ENCODE measurements at regions not wholly inside any gene's neighbourhood (a gene's known extent, or its start where the extent isn't known, plus 50 kb on each side); places are given as distances from the start of the nearest gene placed in this dataset.
"Not testable (repeated sequence)": the region's sequence is repeated elsewhere in the genome, so short reads cannot be mapped to it uniquely, and the experiment has no call there.

DNA sequence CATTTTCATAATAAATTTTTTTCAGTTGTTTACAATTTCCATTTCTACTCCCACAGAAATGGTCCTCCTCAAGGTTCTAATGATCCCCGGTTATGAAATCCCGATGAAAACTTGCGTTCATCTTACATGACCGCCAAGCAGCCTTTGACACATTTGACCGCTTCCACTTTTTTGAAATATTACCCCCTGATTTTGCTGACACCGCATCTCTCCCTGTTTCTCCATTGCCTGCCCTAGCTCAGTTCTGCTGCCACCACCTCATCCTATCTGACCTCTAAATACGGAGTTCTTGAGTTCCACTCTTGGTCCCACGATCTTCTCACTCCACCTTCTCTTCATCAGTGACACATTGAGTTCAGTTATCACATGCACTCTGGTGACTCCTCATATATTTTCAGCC lies 74.1 kb downstream of the SLC35B3 start:
- DNase-seq: no peak

DNA sequence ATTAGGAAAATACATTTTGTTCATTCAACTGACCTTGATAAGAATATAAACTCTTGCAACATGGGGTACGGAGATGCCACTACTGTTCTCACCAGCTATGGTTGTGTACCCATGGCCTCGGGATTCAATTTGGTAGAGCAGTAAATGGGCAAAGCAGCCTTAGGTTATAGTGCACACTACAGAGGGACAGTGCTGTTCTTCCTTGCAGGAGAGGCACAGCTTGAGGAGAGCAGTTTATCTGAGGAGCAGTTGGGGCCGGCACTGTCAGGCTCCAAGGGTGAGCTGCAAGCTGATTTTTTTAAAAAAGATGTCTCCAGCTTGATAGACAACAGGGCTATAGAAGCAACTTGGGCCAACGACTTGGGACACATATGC lies 82.4 kb downstream of the SLC35B3 start:
- no peak for DNase-seq

DNA sequence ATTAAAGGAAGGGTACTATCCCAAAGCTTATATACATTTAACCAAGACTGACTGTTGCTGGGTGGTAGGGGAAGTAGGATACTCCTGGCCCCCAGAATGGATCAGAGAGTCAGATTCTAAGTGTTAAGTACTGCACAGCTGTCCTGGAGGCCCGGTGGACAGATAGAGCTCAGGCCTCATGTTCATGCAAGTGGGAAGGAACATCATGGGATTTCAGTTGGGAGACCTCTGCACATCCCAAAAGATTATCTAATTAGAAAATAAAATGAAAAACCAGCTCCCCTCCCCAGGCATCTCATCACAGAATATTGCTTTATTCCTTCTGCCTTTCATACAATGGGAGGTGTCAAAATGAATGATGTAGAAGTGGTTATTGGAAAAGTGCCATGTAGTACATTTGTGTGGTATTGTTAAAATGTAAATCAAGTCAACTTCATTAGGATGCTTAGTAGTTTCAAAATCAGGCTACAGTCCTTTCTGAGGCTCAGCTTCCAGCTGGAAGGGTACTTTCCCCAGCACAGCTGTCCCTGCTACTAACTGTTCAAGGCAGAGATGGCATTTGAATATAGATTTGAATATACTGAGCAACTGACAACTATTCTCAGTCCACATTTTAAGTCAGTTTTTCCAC lies 82.9 kb downstream of the SLC35B3 start:
- no peak for DNase-seq

DNA sequence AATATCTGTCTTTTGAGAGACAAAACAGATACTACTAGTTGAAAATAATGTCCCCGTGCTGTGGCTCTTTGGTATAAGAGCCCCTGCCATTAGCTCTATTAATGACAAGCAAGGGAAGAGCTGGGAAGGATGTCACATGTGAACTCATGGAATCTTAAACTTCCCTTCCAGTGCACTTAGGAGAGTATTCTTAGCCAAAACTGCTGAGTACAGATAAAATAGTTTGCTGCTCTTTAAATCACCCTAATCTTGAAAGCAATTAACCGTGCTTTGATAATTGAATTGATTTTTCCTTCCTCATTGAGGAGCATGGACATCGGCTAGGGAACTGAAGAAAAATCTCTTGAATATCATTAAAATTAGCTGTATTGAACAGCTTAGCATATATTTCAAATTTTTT lies 91.7 kb downstream of the SLC35B3 start:
- DNase-seq: no peak

DNA sequence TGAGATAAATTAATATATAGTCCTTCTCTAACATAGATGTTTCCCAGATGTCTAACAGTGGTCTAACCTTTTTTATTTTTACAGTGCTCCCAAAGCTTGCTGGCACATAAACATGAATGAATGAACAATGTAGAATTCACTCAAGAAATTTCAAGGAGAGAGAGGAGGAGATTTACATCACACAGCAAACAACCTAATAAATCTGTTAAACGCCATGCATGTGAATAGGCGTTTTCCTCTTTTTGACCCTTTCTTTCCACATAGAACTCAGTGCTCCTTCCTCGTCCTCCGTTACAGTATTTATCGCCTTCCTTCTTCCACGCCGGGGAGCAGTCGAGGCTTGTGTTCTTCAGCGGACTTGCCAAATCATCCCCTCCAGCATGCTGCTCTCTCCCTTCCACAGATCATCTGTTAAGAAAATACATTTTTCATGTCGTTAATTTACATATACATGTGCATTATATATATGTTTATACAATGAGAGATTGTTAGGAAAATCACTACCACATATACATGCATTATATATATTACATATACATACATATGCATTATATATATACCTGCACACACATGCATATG lies 93.0 kb downstream of the SLC35B3 start:
- DNase-seq: no peak

DNA sequence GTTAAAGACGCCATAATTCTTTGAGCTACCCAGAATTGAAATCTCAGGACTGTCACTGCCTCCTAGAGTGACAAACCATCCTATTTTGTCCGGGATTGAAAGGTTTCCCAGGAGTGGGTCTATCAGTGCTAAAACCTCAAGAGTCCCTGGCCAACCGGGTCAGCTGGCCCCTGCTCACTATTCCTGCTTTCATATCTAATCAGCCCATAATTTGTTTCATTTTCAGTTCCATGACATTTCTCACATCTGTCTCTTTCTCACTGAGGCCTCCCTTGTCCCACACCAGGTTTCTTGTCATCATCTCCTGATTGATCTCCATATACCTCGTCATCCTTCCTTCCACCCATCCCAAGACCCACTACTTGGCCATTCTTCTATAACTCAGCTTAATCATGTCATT lies 98.2 kb downstream of the SLC35B3 start:
- DNase-seq: no peak

DNA sequence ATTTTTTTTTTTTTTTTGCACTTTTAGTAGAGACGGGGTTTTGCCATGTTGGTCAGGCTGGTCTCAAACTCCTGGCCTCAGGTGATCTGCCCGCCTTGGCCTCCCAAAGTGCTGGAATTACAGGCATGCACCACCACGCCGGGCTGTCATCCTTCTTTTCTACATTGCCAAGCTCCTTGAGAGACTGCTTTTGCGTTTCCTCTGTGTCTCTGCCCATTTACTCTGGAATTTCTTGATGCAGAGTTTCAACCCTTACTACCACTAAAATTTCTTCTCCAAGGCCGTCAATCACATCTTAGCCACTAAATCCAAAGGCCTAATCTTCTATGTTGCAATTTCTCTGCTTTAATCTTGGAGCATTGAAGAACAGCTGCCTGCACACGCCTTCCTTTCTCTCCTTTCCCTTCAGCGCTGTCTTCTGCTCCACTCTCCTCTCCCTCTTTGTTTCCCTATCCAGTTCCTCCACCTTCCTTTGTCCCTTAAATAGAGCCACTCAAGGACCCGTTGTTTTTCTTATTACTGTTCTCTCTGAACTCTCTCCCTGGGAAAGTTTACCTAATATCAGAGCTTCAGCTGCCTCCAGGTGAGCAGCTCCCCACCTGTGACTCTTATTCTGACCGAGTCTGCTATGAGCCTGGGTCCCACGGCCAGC lies 98.8 kb downstream of the SLC35B3 start:
- DNase-seq: no peak

DNA sequence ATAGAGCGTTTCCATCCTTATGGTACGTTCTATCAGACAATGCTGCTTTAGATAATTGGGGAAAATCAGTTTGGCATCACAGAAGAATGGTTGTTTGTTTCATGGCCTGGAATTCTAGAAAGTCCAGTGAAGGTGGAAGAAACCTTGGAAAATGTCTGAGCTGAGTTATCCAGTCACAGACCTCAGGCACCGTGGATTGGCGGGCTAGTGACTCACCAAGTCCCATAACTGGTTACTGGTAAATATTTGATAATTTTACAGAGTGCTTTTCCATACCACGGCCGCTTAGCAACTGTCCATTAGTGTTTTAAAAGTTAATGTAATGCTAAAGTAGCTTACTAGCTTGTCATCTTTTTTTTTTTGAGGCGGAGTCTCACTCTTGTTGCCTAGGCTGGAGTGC lies 99.4 kb downstream of the SLC35B3 start:
- DNase-seq: no peak

DNA sequence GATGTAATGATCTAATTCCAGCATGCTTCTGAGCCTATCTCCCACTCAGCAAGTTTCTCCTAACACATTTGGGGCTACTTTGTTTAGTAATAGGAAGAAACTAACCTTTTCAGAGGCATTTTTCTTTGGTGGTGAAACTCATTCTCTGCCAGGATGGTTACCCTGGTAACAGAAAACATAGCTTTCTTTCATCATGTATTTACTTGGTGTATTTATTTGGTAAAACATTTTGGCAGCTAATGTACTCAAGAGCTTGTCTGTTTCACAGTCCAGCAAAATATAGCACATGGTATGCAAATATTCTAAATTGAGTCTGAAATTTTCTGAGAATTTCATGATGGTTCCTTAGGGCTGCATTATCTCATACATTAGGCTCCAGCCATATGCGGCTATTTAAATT lies 100.0 kb downstream of the SLC35B3 start:
- DNase-seq: no peak

DNA sequence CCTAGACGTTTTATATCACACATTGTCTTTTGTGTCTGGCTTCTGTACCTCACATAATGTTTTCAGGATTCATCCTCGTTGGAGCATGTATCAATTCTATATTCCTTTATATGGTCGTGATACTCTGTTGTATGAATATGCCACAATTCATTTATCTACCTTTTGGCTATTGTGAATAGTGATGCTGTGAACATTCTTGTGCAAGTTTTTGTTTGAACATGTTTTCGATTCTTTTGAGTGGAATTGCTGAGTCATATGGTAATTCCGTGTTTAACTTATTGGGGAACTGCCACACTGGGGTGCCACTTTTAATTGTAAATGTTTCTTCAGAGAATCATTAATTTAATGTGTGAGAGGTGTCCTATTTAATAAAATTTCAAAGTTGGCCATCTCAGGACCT lies 101.2 kb downstream of the SLC35B3 start:
- no peak for DNase-seq

DNA sequence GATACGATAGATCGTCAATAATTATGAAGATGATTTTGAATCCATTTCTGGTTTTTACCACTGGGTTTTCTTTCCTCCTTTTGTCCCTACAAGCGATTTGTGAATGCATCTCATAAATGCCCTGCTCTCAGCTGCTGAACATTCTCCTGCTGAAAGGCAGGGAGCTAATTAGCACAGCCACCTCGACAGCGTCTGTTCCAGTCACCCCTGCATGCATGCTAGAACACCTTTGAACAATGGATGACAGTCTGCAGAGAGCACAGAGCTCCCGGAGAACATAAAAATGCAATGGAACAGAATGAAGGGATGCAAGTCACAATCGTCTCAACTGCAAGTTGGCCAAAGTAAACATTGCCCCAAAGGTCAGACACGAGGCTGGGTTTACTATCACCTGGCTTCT lies 105.8 kb downstream of the SLC35B3 start:
- DNase-seq: no peak

DNA sequence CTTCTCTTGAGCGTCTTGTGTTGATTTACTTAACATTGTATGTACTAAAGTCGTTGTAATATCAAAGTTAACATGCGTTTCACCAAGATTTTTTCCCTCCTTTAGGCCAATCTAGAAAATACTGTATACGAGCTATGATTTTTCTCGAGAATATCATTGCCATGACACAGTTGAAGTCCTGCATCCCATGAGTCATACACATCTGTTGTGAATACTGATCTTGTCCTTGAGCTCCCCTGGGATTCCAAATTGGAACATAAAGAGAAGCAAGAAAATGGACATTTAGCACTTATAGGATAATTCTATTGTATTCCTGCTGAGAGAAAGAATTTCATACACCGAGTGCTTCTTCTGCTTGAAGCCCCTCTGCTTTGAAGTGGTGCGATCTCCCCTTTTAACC lies 109.6 kb downstream of the SLC35B3 start:
- no peak for DNase-seq

DNA sequence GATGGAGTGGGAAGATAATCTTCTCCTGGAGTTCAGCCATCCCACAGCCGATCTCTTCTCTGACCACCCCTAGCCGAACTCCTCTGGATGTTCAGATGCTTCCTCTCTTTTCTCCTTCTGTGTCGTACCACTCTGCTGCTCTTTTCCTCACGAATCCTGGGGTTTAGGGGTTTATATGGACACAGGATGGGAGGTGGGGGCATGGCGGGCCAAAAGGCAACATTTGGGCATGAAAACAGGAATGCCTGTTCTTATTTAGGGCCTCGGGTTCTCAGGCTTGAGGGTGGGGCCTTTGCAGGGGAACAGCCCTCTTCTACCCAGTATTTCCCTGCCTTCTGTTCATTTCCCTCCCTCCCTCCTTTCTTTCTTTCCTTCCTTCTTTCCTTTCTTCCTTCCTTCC lies 112.7 kb downstream of the SLC35B3 start:
- DNase-seq: no peak

DNA sequence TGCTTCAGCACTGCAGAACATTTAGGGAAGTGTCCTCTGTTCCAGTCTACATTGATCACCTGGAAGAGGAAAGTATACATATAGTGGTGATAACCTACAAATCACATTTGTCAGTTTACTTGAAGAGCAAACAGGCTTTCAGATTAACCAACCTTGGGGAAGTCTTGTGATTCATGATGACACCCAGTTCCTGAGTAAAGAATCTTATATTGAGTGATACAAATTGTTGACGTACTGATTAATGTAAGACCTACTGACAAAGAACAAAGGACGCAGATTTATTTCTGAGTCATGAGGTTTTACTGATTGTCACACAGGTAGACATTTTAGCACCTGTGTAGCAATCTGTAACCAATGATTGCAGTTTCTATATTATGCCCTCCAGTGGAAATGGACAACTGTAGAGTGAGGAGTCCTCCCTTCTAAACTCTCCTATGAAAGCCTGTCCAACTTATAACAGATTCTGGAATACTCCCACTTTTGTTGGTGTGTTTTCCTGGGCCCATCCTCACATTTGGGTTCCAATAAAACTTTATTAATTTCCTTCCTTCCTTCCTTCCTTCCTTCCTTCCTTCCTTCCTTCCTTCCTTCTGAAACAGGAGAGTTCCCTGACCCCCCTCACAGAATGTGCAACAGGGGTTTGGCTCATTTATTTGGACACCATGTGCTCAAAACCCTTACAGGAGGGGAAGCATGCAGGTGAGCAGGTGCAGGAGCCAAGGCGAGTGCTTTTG lies 113.5 kb downstream of the SLC35B3 start:
- DNase-seq: no peak

DNA sequence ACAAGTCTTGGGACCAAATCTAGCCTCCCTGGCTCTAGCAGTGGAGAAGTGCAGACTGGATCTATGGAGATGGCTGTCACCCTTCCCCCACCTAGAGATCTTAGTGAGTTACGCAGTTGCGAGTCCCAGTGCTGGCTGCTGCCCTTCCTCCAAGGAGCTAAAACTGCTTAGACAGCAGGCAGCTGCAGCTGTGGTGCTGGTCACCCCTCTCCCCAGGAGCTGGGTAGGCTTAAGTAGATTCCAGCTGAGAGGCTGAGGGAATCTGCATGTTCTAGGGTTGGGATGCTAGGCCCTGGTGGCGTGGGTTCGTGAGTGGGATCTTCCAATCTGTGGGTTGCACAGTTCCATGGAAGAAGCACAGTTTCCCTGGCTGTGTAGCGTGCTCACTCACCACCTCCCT lies 120.2 kb downstream of the SLC35B3 start:
- no peak for DNase-seq

DNA sequence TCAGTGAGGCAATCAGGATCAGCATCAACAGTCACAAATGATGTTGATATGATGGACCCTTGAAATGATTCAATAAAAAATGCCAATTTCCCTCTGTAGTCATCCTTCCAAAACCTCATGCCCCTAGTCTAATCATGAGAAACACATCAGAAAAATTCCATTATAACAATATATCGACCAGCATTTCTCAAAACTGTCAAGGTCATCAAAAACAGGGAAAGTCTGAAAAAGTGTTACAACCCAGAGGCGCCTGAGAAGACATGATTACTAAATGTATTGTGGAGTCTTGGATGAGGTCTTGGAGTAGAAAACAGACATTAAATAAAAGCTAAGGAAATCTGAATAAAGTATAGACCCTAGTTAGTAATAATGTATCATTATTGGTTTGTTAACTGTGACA lies 133.8 kb downstream of the SLC35B3 start:
- no peak for DNase-seq

DNA sequence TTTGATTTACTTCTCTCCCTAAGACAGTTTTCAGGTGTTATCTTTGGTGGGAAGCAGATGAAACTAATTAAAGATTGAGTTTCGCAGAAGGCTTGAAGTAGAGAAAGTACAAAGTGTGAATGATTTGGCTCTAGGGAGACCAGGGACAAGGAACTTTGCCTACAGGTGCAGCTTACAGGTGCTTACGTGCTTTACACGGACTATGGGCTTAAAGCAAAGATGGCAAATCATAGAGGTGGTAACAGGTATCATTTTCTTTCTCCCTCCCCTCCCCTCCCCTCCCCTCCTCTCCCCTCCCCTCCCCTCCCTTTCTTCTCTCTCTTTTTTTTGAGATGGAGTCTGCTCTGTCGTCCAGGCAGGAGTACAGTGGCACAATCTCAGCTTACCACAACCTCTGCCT lies 136.3 kb downstream of the SLC35B3 start:
- DNase-seq: no peak

DNA sequence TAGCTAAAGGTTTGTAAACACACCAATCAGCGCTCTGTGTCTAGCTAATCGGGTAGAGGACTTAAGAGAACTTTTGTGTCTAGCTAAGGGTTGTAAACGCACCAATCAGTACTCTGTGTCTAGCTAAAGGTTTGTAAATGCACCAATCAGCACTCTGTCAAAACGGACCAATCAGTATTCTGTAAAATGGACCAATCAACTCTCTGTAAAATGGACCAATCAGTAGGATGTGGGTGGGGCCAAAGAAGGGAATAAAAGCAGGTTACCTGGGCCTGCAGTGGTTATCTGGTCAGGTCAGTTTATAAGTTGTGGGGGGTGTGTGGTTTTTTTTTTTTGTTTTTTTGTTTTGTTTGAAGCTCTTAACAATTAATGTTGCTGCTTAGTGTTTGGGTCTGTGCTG lies 152.4 kb downstream of the SLC35B3 start:
- not testable (repeated sequence) for DNase-seq

DNA sequence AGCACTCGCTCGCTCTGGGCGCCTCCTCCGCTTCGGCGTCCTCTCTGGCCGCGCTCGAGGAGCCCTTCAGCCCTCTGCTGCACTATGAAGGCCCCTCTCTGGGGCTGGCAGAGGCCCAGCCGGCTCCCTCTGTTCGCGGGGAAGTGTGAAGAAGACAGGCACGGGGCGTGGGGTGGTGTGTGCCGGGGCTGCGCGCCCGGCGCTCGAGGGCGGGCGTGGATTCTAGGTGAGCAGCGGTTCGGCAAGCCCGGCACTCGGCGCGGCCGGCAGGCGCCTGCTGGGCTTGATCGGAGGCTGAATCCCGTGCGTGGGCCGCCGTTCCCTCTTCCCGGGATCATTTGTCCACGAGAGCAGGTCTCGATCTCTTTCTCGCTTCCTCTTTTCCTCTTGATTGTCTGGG lies 153.0 kb downstream of the SLC35B3 start:
- DNase-seq: no peak

DNA sequence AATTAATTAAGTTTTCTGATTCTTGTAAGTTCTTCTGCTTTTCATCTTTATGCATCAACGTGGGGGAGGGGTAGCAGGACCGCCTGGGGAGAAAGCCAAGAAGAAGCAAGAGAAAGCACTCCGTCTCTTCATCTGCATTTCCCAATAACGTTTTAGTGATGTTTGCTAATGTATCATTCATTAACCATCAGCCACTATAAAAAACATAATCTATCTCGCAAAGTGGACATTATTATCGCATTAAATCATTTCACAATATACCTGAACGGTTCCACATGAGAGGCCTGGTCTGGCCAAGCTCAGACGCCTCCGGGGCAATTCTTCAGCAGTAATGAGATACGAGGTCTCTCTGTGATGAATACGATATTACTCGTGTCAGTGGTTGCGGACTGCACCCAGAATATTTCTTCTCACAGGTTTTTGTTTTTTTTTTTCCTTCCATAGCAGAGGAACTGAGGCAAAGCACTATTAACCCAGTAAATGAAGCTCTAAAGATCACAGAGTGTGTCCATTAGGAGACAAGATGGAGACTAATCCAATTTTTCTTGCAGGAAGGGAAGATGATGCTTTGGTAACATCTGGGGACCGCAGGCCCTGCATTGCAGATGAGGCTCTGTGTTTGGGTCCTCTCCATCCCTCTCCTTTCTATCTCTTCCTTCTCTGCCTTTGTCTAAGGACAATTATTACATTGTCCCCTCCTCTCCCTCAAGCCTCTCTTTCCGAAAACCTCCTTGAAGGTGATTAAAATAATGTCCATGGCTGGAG lies 156.1 kb downstream of the SLC35B3 start:
- no peak for DNase-seq

DNA sequence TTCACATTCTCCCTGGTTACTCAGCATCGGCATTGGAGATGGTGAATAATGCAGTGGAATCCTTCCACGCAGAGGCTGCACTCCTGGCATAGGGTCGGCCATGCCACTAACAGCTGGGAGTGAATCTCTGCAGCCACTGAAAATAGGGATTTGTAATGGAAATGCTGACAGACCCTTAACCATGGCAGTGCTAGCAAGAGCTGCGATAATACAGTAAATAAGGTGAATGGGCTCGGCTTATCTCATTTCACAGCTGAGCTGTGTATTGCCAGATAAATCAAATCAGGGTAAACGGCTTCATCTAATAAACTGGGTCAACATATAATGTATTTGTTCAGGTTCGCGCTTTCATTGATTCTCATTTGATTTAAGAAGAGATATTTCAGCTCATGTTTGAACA lies 156.8 kb downstream of the SLC35B3 start:
- no peak for DNase-seq

DNA sequence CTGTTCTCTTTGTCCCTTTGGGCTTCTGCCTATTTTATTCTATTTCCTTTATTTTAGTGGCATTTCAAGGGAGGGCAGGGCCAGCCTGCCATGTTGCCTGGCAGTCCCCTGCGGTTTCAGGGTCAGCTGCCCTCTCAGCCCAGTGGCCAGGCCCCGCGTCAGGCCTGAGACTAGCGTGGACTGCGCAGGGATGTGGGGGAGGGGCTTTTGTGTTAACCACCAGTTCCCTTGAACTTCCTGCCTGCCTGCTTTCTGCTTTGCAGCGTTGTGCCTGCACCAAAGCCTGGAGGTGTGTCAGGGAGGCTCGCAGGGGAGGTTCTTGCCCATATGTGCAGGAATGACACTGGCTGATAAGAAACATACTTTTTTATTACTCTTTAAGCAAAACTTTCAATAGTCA lies 157.6 kb downstream of the SLC35B3 start:
- DNase-seq: peak in 1 of 6 experiments; percentile 3

DNA sequence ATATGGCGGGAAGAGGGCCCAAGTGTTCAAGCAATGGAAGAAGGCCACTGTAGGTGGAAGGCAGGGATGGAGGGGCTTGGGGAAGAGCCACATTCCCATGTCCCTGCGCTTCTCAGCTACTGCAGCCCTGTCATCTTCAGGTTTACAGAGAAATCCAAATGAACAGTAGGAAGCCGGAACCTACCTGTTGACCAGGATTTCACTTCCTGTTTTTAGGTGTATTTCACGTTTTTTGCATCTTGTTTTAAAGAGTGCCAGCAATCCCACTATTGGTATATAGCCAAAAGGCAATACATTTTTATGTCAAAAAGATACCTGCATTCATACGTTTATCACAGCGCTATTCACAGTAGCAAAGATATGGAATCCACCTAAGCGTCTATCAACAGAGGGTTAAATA lies 159.2 kb downstream of the SLC35B3 start:
- DNase-seq: no peak

All from stimulated activated naive CD4-positive, alpha-beta T cell (primary cell).